NT2/D1 (cell line): ENCODE measurements at regions not wholly inside any gene's neighbourhood (a gene's known extent, or its start where the extent isn't known, plus 50 kb on each side); places are given as distances from the start of the nearest gene placed in this dataset.

Source experiments
- SUZ12 ChIP-seq: IDR thresholded peaks from 2 replicates; pipeline ENCODE4 v1.6.1; 2011; ENCODE audit not compliant: insufficient read length, insufficient read depth; ENCODE audit errors: extremely low read depth
- ZNF274 ChIP-seq: IDR thresholded peaks from 2 replicates; pipeline ENCODE4 v1.6.1; 2011; ENCODE audit warnings: mild to moderate bottlenecking, low read depth, low read length

- TF ChIP-seq ZNF274 (no peak), SUZ12 (no peak)
Observed at GRCh38 chr3:31277582-31277981, 255.1 kb upstream of the STT3B start.
